ENCODE measurements at regions not wholly inside any gene's neighbourhood (a gene's known extent, or its start where the extent isn't known, plus 50 kb on each side); places are given as distances from the start of the nearest gene placed in this dataset.

GRCh38 chr4:33339762-33340161 lies 2619.6 kb downstream of the PCDH7 start:
- ChIA-PET POLR2A (no interaction called here), CTCF (no interaction called here)
- Histone ChIP-seq H3K27me3 (replicated peaks in 2 of 5; ENCODE audit: control insufficient read depth in 4 of 5, insufficient read depth in 5 of 5, low read length in 4 of 5) (no peaks in the 10 kb centered on the region), H3K9me3 (ENCODE audit: control extremely low read depth in 1 of 5, control insufficient read depth in 4 of 5, insufficient read depth in 2 of 5, low read depth in 1 of 5, low read length in 4 of 5) (peaks cover 0 to 7% (median 0%) of the 10 kb centered on the region in 5 experiments), H3K36me3 (ENCODE audit: control insufficient read depth in 4 of 4, insufficient read depth in 4 of 4, low read length in 3 of 4) (no peaks in the 10 kb centered on the region), H3K27ac (ENCODE audit: insufficient read depth in 1 of 2, low read depth in 1 of 2, low read length in 2 of 2, poor library complexity in 1 of 2, severe bottlenecking in 2 of 2) (no peak overlapping the region), H3K4me3 (ENCODE audit: control insufficient read depth in 1 of 7, extremely low read depth in 1 of 7, insufficient read depth in 4 of 7, low read depth in 2 of 7, low read length in 6 of 7) (no peak overlapping the region), H3K4me1 (ENCODE audit: control extremely low read depth in 1 of 4, control insufficient read depth in 4 of 4, insufficient read depth in 4 of 4, low read length in 3 of 4) (no peaks in the 10 kb centered on the region)
- no peak for DNase-seq
- WGBS (ENCODE audit: insufficient coverage): 92% methylated on average over 3 of the region's 3 CpGs

- H3K27me3 ChIP-seq (replicated peaks in 2 of 5; ENCODE audit: control insufficient read depth in 4 of 5, insufficient read depth in 5 of 5, low read length in 4 of 5): no peaks in the 10 kb centered on the region
- peaks cover 0 to 7% (median 0%) of the 10 kb centered on the region in 5 experiments for H3K9me3 ChIP-seq (ENCODE audit: control extremely low read depth in 1 of 5, control insufficient read depth in 4 of 5, insufficient read depth in 2 of 5, low read depth in 1 of 5, low read length in 4 of 5)
- 94% methylated on average over 4 of the region's 5 CpGs for WGBS (ENCODE audit: insufficient coverage)
- ChIA-PET CTCF (no interaction called here), POLR2A (no interaction called here)
- no peak overlapping the region for H3K27ac ChIP-seq (ENCODE audit: insufficient read depth in 1 of 2, low read depth in 1 of 2, low read length in 2 of 2, poor library complexity in 1 of 2, severe bottlenecking in 2 of 2)
- no peak for DNase-seq
- no peak overlapping the region for H3K4me3 ChIP-seq (ENCODE audit: control insufficient read depth in 1 of 7, extremely low read depth in 1 of 7, insufficient read depth in 4 of 7, low read depth in 2 of 7, low read length in 6 of 7)
- H3K4me1 ChIP-seq (ENCODE audit: control extremely low read depth in 1 of 4, control insufficient read depth in 4 of 4, insufficient read depth in 4 of 4, low read length in 3 of 4): no peaks in the 10 kb centered on the region
- no peaks in the 10 kb centered on the region for H3K36me3 ChIP-seq (ENCODE audit: control insufficient read depth in 4 of 4, insufficient read depth in 4 of 4, low read length in 3 of 4)
These were observed 2620.0 kb downstream of the PCDH7 start for GRCh38 chr4:33340168-33340567.

DNA sequence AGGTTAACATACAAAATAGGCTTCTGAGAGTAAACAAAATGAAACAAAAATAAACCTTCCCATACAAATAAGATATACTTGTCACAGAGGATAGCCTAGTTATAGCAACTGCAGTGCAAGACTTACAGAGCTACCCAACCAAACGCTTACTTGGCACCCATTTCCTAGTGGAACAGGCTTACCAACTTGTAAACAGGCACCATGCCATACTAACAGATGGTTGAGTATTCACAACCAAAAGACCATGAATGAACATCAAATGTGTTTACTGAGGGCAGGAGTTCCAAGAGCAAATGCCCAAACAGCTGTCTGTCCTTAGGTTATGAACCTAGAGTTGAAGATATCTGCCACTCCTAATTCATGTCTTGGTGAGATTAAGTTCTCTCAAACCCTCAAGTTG lies 2629.2 kb downstream of the PCDH7 start:
- no peaks in the 10 kb centered on the region for H3K9me3 ChIP-seq (ENCODE audit: control extremely low read depth in 1 of 5, control insufficient read depth in 4 of 5, insufficient read depth in 2 of 5, low read depth in 1 of 5, low read length in 4 of 5)
- H3K4me3 ChIP-seq (ENCODE audit: control insufficient read depth in 1 of 7, extremely low read depth in 1 of 7, insufficient read depth in 4 of 7, low read depth in 2 of 7, low read length in 6 of 7): no peak overlapping the region
- POLR2A ChIA-PET: no interaction called here
- CTCF ChIA-PET: no interaction called here
- H3K27ac ChIP-seq (ENCODE audit: insufficient read depth in 1 of 2, low read depth in 1 of 2, low read length in 2 of 2, poor library complexity in 1 of 2, severe bottlenecking in 2 of 2): no peak overlapping the region
- DNase-seq: no peak
- H3K4me1 ChIP-seq (ENCODE audit: control extremely low read depth in 1 of 4, control insufficient read depth in 4 of 4, insufficient read depth in 4 of 4, low read length in 3 of 4): no peaks in the 10 kb centered on the region
- WGBS (ENCODE audit: insufficient coverage): no CpG with 5 or more reads among the region's 1 CpG
- no peaks in the 10 kb centered on the region for H3K36me3 ChIP-seq (ENCODE audit: control insufficient read depth in 4 of 4, insufficient read depth in 4 of 4, low read length in 3 of 4)
- H3K27me3 ChIP-seq (replicated peaks in 2 of 5; ENCODE audit: control insufficient read depth in 4 of 5, insufficient read depth in 5 of 5, low read length in 4 of 5): no peaks in the 10 kb centered on the region

GRCh38 chr4:33357121-33357520 lies 2637.0 kb downstream of the PCDH7 start:
- no CpG with 5 or more reads among the region's 1 CpG for WGBS (ENCODE audit: insufficient coverage)
- Histone ChIP-seq H3K4me3 (ENCODE audit: control insufficient read depth in 1 of 7, extremely low read depth in 1 of 7, insufficient read depth in 4 of 7, low read depth in 2 of 7, low read length in 6 of 7) (no peak overlapping the region), H3K36me3 (ENCODE audit: control insufficient read depth in 4 of 4, insufficient read depth in 4 of 4, low read length in 3 of 4) (no peaks in the 10 kb centered on the region), H3K27ac (ENCODE audit: insufficient read depth in 1 of 2, low read depth in 1 of 2, low read length in 2 of 2, poor library complexity in 1 of 2, severe bottlenecking in 2 of 2) (no peak overlapping the region), H3K4me1 (ENCODE audit: control extremely low read depth in 1 of 4, control insufficient read depth in 4 of 4, insufficient read depth in 4 of 4, low read length in 3 of 4) (no peaks in the 10 kb centered on the region), H3K27me3 (replicated peaks in 2 of 5; ENCODE audit: control insufficient read depth in 4 of 5, insufficient read depth in 5 of 5, low read length in 4 of 5) (no peaks in the 10 kb centered on the region), H3K9me3 (ENCODE audit: control extremely low read depth in 1 of 5, control insufficient read depth in 4 of 5, insufficient read depth in 2 of 5, low read depth in 1 of 5, low read length in 4 of 5) (no peaks in the 10 kb centered on the region)
- POLR2A ChIA-PET: interaction anchor here (0.6 kb wide), 1 partner anchor 1237 kb away, joined by 4 read pairs; no protein-coding TSS in a partner anchor
- DNase-seq: no peak
- CTCF ChIA-PET: no interaction called here

DNA sequence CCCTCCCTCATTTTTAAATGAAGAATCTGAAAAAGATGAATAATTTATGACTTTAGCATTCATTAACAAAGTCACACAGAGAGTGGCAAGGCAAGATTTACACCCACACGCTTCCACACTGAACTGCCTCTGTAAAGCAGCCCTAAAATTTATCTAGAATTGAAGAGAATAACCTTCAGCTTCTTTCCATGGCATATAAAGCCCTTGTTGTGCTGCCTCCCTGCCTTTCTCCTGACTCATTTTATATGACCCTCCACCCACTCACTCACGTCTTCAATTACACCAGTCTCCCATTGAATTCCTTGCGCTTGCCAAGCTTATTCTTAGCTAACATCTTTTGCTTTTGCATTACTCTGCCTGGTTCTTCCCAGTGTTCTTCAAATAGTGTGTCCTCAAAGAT lies 2649.3 kb downstream of the PCDH7 start:
- WGBS (ENCODE audit: insufficient coverage): 100% methylated on average over 2 of the region's 3 CpGs
- Histone ChIP-seq H3K27ac (ENCODE audit: insufficient read depth in 1 of 2, low read depth in 1 of 2, low read length in 2 of 2, poor library complexity in 1 of 2, severe bottlenecking in 2 of 2) (no peak overlapping the region), H3K4me3 (ENCODE audit: control insufficient read depth in 1 of 7, extremely low read depth in 1 of 7, insufficient read depth in 4 of 7, low read depth in 2 of 7, low read length in 6 of 7) (no peak overlapping the region), H3K4me1 (ENCODE audit: control extremely low read depth in 1 of 4, control insufficient read depth in 4 of 4, insufficient read depth in 4 of 4, low read length in 3 of 4) (no peaks in the 10 kb centered on the region), H3K9me3 (ENCODE audit: control extremely low read depth in 1 of 5, control insufficient read depth in 4 of 5, insufficient read depth in 2 of 5, low read depth in 1 of 5, low read length in 4 of 5) (no peaks in the 10 kb centered on the region), H3K36me3 (ENCODE audit: control insufficient read depth in 4 of 4, insufficient read depth in 4 of 4, low read length in 3 of 4) (no peaks in the 10 kb centered on the region), H3K27me3 (replicated peaks in 2 of 5; ENCODE audit: control insufficient read depth in 4 of 5, insufficient read depth in 5 of 5, low read length in 4 of 5) (no peaks in the 10 kb centered on the region)
- POLR2A ChIA-PET: no interaction called here
- CTCF ChIA-PET: no interaction called here
- DNase-seq: no peak

- Histone ChIP-seq H3K27me3 (replicated peaks in 2 of 5; ENCODE audit: control insufficient read depth in 4 of 5, insufficient read depth in 5 of 5, low read length in 4 of 5) (no peaks in the 10 kb centered on the region), H3K4me3 (ENCODE audit: control insufficient read depth in 1 of 7, extremely low read depth in 1 of 7, insufficient read depth in 4 of 7, low read depth in 2 of 7, low read length in 6 of 7) (no peak overlapping the region), H3K36me3 (ENCODE audit: control insufficient read depth in 4 of 4, insufficient read depth in 4 of 4, low read length in 3 of 4) (no peaks in the 10 kb centered on the region), H3K27ac (ENCODE audit: insufficient read depth in 1 of 2, low read depth in 1 of 2, low read length in 2 of 2, poor library complexity in 1 of 2, severe bottlenecking in 2 of 2) (no peak overlapping the region), H3K9me3 (ENCODE audit: control extremely low read depth in 1 of 5, control insufficient read depth in 4 of 5, insufficient read depth in 2 of 5, low read depth in 1 of 5, low read length in 4 of 5) (no peaks in the 10 kb centered on the region), H3K4me1 (ENCODE audit: control extremely low read depth in 1 of 4, control insufficient read depth in 4 of 4, insufficient read depth in 4 of 4, low read length in 3 of 4) (no peaks in the 10 kb centered on the region)
- no peak for DNase-seq
- ChIA-PET POLR2A (no interaction called here), CTCF (no interaction called here)
- WGBS (ENCODE audit: insufficient coverage): 91% methylated on average over 1 of the region's 4 CpGs
These were observed 2661.6 kb downstream of the PCDH7 start for GRCh38 chr4:33381816-33382215.

- Histone ChIP-seq H3K4me3 (ENCODE audit: control insufficient read depth in 1 of 7, extremely low read depth in 1 of 7, insufficient read depth in 4 of 7, low read depth in 2 of 7, low read length in 6 of 7) (no peak overlapping the region), H3K27me3 (replicated peaks in 2 of 5; ENCODE audit: control insufficient read depth in 4 of 5, insufficient read depth in 5 of 5, low read length in 4 of 5) (no peaks in the 10 kb centered on the region), H3K27ac (ENCODE audit: insufficient read depth in 1 of 2, low read depth in 1 of 2, low read length in 2 of 2, poor library complexity in 1 of 2, severe bottlenecking in 2 of 2) (no peak overlapping the region), H3K36me3 (ENCODE audit: control insufficient read depth in 4 of 4, insufficient read depth in 4 of 4, low read length in 3 of 4) (no peaks in the 10 kb centered on the region), H3K4me1 (ENCODE audit: control extremely low read depth in 1 of 4, control insufficient read depth in 4 of 4, insufficient read depth in 4 of 4, low read length in 3 of 4) (no peaks in the 10 kb centered on the region), H3K9me3 (ENCODE audit: control extremely low read depth in 1 of 5, control insufficient read depth in 4 of 5, insufficient read depth in 2 of 5, low read depth in 1 of 5, low read length in 4 of 5) (no peaks in the 10 kb centered on the region)
- ChIA-PET POLR2A (no interaction called here), CTCF (no interaction called here)
- DNase-seq: no peak
These were observed 2666.6 kb downstream of the PCDH7 start for GRCh38 chr4:33386764-33387163.

DNA sequence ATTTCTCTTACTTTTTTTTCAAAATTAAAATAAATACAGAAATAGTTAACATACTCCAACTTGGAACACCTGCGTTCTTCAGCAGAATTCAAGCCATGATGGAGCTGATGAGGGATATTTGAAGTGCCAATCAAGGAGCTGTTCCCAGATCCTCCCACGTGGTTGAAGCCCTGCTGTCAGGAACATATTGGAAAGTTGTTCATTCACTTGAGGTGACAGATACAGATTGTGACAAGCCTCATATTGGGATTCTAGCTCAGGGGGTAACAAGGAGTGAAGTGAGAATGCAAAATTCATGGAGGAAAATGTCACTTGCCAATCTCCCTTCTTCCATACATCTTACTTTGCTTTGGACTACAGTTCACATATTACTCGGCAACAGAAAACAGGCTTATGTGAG lies 2670.8 kb downstream of the PCDH7 start:
- Histone ChIP-seq H3K9me3 (ENCODE audit: control extremely low read depth in 1 of 5, control insufficient read depth in 4 of 5, insufficient read depth in 2 of 5, low read depth in 1 of 5, low read length in 4 of 5) (no peaks in the 10 kb centered on the region), H3K4me3 (ENCODE audit: control insufficient read depth in 1 of 7, extremely low read depth in 1 of 7, insufficient read depth in 4 of 7, low read depth in 2 of 7, low read length in 6 of 7) (no peak overlapping the region), H3K27ac (ENCODE audit: insufficient read depth in 1 of 2, low read depth in 1 of 2, low read length in 2 of 2, poor library complexity in 1 of 2, severe bottlenecking in 2 of 2) (no peak overlapping the region), H3K27me3 (replicated peaks in 2 of 5; ENCODE audit: control insufficient read depth in 4 of 5, insufficient read depth in 5 of 5, low read length in 4 of 5) (no peaks in the 10 kb centered on the region), H3K36me3 (ENCODE audit: control insufficient read depth in 4 of 4, insufficient read depth in 4 of 4, low read length in 3 of 4) (no peaks in the 10 kb centered on the region), H3K4me1 (ENCODE audit: control extremely low read depth in 1 of 4, control insufficient read depth in 4 of 4, insufficient read depth in 4 of 4, low read length in 3 of 4) (no peaks in the 10 kb centered on the region)
- 82% methylated on average over 2 of the region's 3 CpGs for WGBS (ENCODE audit: insufficient coverage)
- POLR2A ChIA-PET: no interaction called here
- CTCF ChIA-PET: no interaction called here
- DNase-seq: no peak

Data from common myeloid progenitor, CD34-positive (primary cell).